ENCODE measurements at regions not wholly inside any gene's neighbourhood (a gene's known extent, or its start where the extent isn't known, plus 50 kb on each side); places are given as distances from the start of the nearest gene placed in this dataset.

GRCh38 chr13:106819413-106820180 lies 251.7 kb upstream of the ARGLU1 start:
- Histone ChIP-seq H3K27ac (ENCODE audit: low read depth in 1 of 3, low read length in 2 of 3) (no peak overlapping the region), H3K36me3 (ENCODE audit: control insufficient read depth in 3 of 3, insufficient read depth in 2 of 3, low read depth in 1 of 3, low read length in 3 of 3) (no peaks in the 10 kb centered on the region), H3K27me3 (ENCODE audit: control insufficient read depth in 3 of 3, insufficient read depth in 3 of 3, low read length in 3 of 3) (no peaks in the 10 kb centered on the region), H3K4me1 (ENCODE audit: control insufficient read depth in 3 of 3, insufficient read depth in 2 of 3, low read depth in 1 of 3, low read length in 2 of 3) (no peaks in the 10 kb centered on the region), H3K4me3 (ENCODE audit: low read depth in 1 of 3, low read length in 3 of 3) (no peak overlapping the region), H3K9me3 (ENCODE audit: control insufficient read depth in 2 of 2, insufficient read depth in 1 of 2, low read depth in 1 of 2, low read length in 1 of 2) (no peaks in the 10 kb centered on the region)
- FAIRE-seq = no peak
- DNase-seq = no peak
- 89 to 93% (median 89%) methylated on average over 6 of the region's 6 CpGs for WGBS, 3 donors

- FAIRE-seq (no peak), DNase-seq (no peak)
- Histone ChIP-seq H3K36me3 (ENCODE audit: control insufficient read depth in 3 of 3, insufficient read depth in 2 of 3, low read depth in 1 of 3, low read length in 3 of 3) (no peaks in the 10 kb centered on the region), H3K27ac (ENCODE audit: low read depth in 1 of 3, low read length in 2 of 3) (no peak overlapping the region), H3K9me3 (ENCODE audit: control insufficient read depth in 2 of 2, insufficient read depth in 1 of 2, low read depth in 1 of 2, low read length in 1 of 2) (no peaks in the 10 kb centered on the region), H3K4me1 (ENCODE audit: control insufficient read depth in 3 of 3, insufficient read depth in 2 of 3, low read depth in 1 of 3, low read length in 2 of 3) (no peaks in the 10 kb centered on the region), H3K27me3 (ENCODE audit: control insufficient read depth in 3 of 3, insufficient read depth in 3 of 3, low read length in 3 of 3) (no peaks in the 10 kb centered on the region), H3K4me3 (ENCODE audit: low read depth in 1 of 3, low read length in 3 of 3) (no peak overlapping the region)
- WGBS, 3 donors = 73 to 81% (median 77%) methylated on average over 3 of the region's 3 CpGs
Measured at GRCh38 chr13:106818971-106819370, 251.0 kb upstream of the ARGLU1 start.

GRCh38 chr13:106815545-106815944 lies 247.6 kb upstream of the ARGLU1 start:
- WGBS, 3 donors = 44 to 60% (median 47%) methylated on average over 1 of the region's 1 CpG
- H3K9me3 ChIP-seq (ENCODE audit: control insufficient read depth in 2 of 2, insufficient read depth in 1 of 2, low read depth in 1 of 2, low read length in 1 of 2) = no peaks in the 10 kb centered on the region
- no peaks in the 10 kb centered on the region for H3K36me3 ChIP-seq (ENCODE audit: control insufficient read depth in 3 of 3, insufficient read depth in 2 of 3, low read depth in 1 of 3, low read length in 3 of 3)
- DNase-seq (no peak), FAIRE-seq (no peak)
- H3K27me3 ChIP-seq (ENCODE audit: control insufficient read depth in 3 of 3, insufficient read depth in 3 of 3, low read length in 3 of 3) = no peaks in the 10 kb centered on the region
- no peak overlapping the region for H3K27ac ChIP-seq (ENCODE audit: low read depth in 1 of 3, low read length in 2 of 3)
- no peaks in the 10 kb centered on the region for H3K4me1 ChIP-seq (ENCODE audit: control insufficient read depth in 3 of 3, insufficient read depth in 2 of 3, low read depth in 1 of 3, low read length in 2 of 3)
- no peak overlapping the region for H3K4me3 ChIP-seq (ENCODE audit: low read depth in 1 of 3, low read length in 3 of 3)

GRCh38 chr13:106814463-106814862 lies 246.5 kb upstream of the ARGLU1 start:
- no peak for FAIRE-seq
- no peak overlapping the region for H3K4me3 ChIP-seq (ENCODE audit: low read depth in 1 of 3, low read length in 3 of 3)
- 58 to 82% (median 64%) methylated on average over 1 of the region's 1 CpG for WGBS, 3 donors
- no peaks in the 10 kb centered on the region for H3K36me3 ChIP-seq (ENCODE audit: control insufficient read depth in 3 of 3, insufficient read depth in 2 of 3, low read depth in 1 of 3, low read length in 3 of 3)
- no peak overlapping the region for H3K27ac ChIP-seq (ENCODE audit: low read depth in 1 of 3, low read length in 2 of 3)
- H3K27me3 ChIP-seq (ENCODE audit: control insufficient read depth in 3 of 3, insufficient read depth in 3 of 3, low read length in 3 of 3) = no peaks in the 10 kb centered on the region
- no peaks in the 10 kb centered on the region for H3K9me3 ChIP-seq (ENCODE audit: control insufficient read depth in 2 of 2, insufficient read depth in 1 of 2, low read depth in 1 of 2, low read length in 1 of 2)
- H3K4me1 ChIP-seq (ENCODE audit: control insufficient read depth in 3 of 3, insufficient read depth in 2 of 3, low read depth in 1 of 3, low read length in 2 of 3) = no peaks in the 10 kb centered on the region
- DNase-seq = no peak

- Histone ChIP-seq H3K36me3 (ENCODE audit: control insufficient read depth in 3 of 3, insufficient read depth in 2 of 3, low read depth in 1 of 3, low read length in 3 of 3) (no peaks in the 10 kb centered on the region), H3K4me3 (ENCODE audit: low read depth in 1 of 3, low read length in 3 of 3) (no peak overlapping the region), H3K9me3 (ENCODE audit: control insufficient read depth in 2 of 2, insufficient read depth in 1 of 2, low read depth in 1 of 2, low read length in 1 of 2) (no peaks in the 10 kb centered on the region), H3K27me3 (ENCODE audit: control insufficient read depth in 3 of 3, insufficient read depth in 3 of 3, low read length in 3 of 3) (no peaks in the 10 kb centered on the region), H3K4me1 (ENCODE audit: control insufficient read depth in 3 of 3, insufficient read depth in 2 of 3, low read depth in 1 of 3, low read length in 2 of 3) (no peaks in the 10 kb centered on the region), H3K27ac (ENCODE audit: low read depth in 1 of 3, low read length in 2 of 3) (no peak overlapping the region)
- no peak for DNase-seq
- WGBS, 3 donors = 78 to 88% (median 84%) methylated on average over 3 of the region's 3 CpGs
- no peak for FAIRE-seq
Measured at GRCh38 chr13:106810069-106810468, 242.1 kb upstream of the ARGLU1 start.

- H3K36me3 ChIP-seq (ENCODE audit: control insufficient read depth in 3 of 3, insufficient read depth in 2 of 3, low read depth in 1 of 3, low read length in 3 of 3) = no peaks in the 10 kb centered on the region
- no peaks in the 10 kb centered on the region for H3K27me3 ChIP-seq (ENCODE audit: control insufficient read depth in 3 of 3, insufficient read depth in 3 of 3, low read length in 3 of 3)
- H3K4me1 ChIP-seq (ENCODE audit: control insufficient read depth in 3 of 3, insufficient read depth in 2 of 3, low read depth in 1 of 3, low read length in 2 of 3) = no peaks in the 10 kb centered on the region
- FAIRE-seq (no peak), DNase-seq (no peak)
- no peak overlapping the region for H3K4me3 ChIP-seq (ENCODE audit: low read depth in 1 of 3, low read length in 3 of 3)
- no peak overlapping the region for H3K27ac ChIP-seq (ENCODE audit: low read depth in 1 of 3, low read length in 2 of 3)
- WGBS, 3 donors = 74 to 85% (median 79%) methylated on average over 3 of the region's 3 CpGs
- no peaks in the 10 kb centered on the region for H3K9me3 ChIP-seq (ENCODE audit: control insufficient read depth in 2 of 2, insufficient read depth in 1 of 2, low read depth in 1 of 2, low read length in 1 of 2)
Measured at GRCh38 chr13:106804991-106805390, 237.1 kb upstream of the ARGLU1 start.

- Histone ChIP-seq H3K4me3 (ENCODE audit: low read depth in 1 of 3, low read length in 3 of 3) (no peak overlapping the region), H3K27ac (ENCODE audit: low read depth in 1 of 3, low read length in 2 of 3) (no peak overlapping the region), H3K36me3 (ENCODE audit: control insufficient read depth in 3 of 3, insufficient read depth in 2 of 3, low read depth in 1 of 3, low read length in 3 of 3) (no peaks in the 10 kb centered on the region), H3K9me3 (ENCODE audit: control insufficient read depth in 2 of 2, insufficient read depth in 1 of 2, low read depth in 1 of 2, low read length in 1 of 2) (no peaks in the 10 kb centered on the region), H3K4me1 (ENCODE audit: control insufficient read depth in 3 of 3, insufficient read depth in 2 of 3, low read depth in 1 of 3, low read length in 2 of 3) (no peaks in the 10 kb centered on the region), H3K27me3 (ENCODE audit: control insufficient read depth in 3 of 3, insufficient read depth in 3 of 3, low read length in 3 of 3) (no peaks in the 10 kb centered on the region)
- DNase-seq (no peak), FAIRE-seq (no peak)
- WGBS, 3 donors = 81 to 88% (median 85%) methylated on average over 6 of the region's 6 CpGs
Measured at GRCh38 chr13:106802917-106803316, 235.0 kb upstream of the ARGLU1 start.

- DNase-seq (no peak), FAIRE-seq (no peak)
- H3K27me3 ChIP-seq (ENCODE audit: control insufficient read depth in 3 of 3, insufficient read depth in 3 of 3, low read length in 3 of 3) = no peaks in the 10 kb centered on the region
- WGBS, 3 donors = 83 to 85% (median 85%) methylated on average over 10 of the region's 10 CpGs
- H3K36me3 ChIP-seq (ENCODE audit: control insufficient read depth in 3 of 3, insufficient read depth in 2 of 3, low read depth in 1 of 3, low read length in 3 of 3) = no peaks in the 10 kb centered on the region
- H3K9me3 ChIP-seq (ENCODE audit: control insufficient read depth in 2 of 2, insufficient read depth in 1 of 2, low read depth in 1 of 2, low read length in 1 of 2) = no peaks in the 10 kb centered on the region
- no peak overlapping the region for H3K27ac ChIP-seq (ENCODE audit: low read depth in 1 of 3, low read length in 2 of 3)
- no peaks in the 10 kb centered on the region for H3K4me1 ChIP-seq (ENCODE audit: control insufficient read depth in 3 of 3, insufficient read depth in 2 of 3, low read depth in 1 of 3, low read length in 2 of 3)
- H3K4me3 ChIP-seq (ENCODE audit: low read depth in 1 of 3, low read length in 3 of 3) = no peak overlapping the region
Measured at GRCh38 chr13:106799781-106800335, 231.9 kb upstream of the ARGLU1 start.
